GM21367 (cell line): ENCODE measurements at regions not wholly inside any gene's neighbourhood (a gene's known extent, or its start where the extent isn't known, plus 50 kb on each side); places are given as distances from the start of the nearest gene placed in this dataset.

Experiments
- ATAC-seq: cut with Tn5 transposase; IDR thresholded peaks from one replicate; pipeline ENCODE4 v1.9.1; 2021; ENCODE audit not compliant: unreplicated experiment

GRCh38 chr13:47628666-47629065 is 372.4 kb downstream of the SUCLA2 start:
- ATAC-seq: no peak

GRCh38 chr13:47623862-47624261 is 377.2 kb downstream of the SUCLA2 start:
- ATAC-seq: no peak

GRCh38 chr13:47621931-47622330 is 379.1 kb downstream of the SUCLA2 start:
- ATAC-seq: no peak

GRCh38 chr13:47611664-47612288 is 389.3 kb downstream of the SUCLA2 start:
- ATAC-seq: no peak

GRCh38 chr13:47610687-47611086 is 390.4 kb downstream of the SUCLA2 start:
- ATAC-seq: no peak

- ATAC-seq: no peak
These were observed 397.7 kb downstream of the SUCLA2 start for GRCh38 chr13:47603365-47603764.

- ATAC-seq: no peak
These were observed 402.6 kb downstream of the SUCLA2 start for GRCh38 chr13:47598340-47598911.

- no peak for ATAC-seq
These were observed 406.2 kb downstream of the SUCLA2 start for GRCh38 chr13:47594833-47595232.

GRCh38 chr13:47592256-47592655 is 408.8 kb downstream of the SUCLA2 start:
- ATAC-seq: no peak

- ATAC-seq: no peak
These were observed 412.4 kb downstream of the SUCLA2 start for GRCh38 chr13:47588676-47589075.

GRCh38 chr13:47572375-47572774 is 428.7 kb downstream of the SUCLA2 start:
- ATAC-seq: no peak

GRCh38 chr13:47564041-47564440 is 437.0 kb downstream of the SUCLA2 start:
- no peak for ATAC-seq

GRCh38 chr13:47556703-47557102 is 444.4 kb downstream of the SUCLA2 start:
- ATAC-seq: no peak

- ATAC-seq: no peak
These were observed 445.8 kb downstream of the SUCLA2 start for GRCh38 chr13:47555235-47555634.

- no peak for ATAC-seq
These were observed 447.6 kb downstream of the SUCLA2 start for GRCh38 chr13:47553329-47553977.

GRCh38 chr13:47549219-47549752 is 451.8 kb downstream of the SUCLA2 start:
- ATAC-seq: no peak

- ATAC-seq: no peak
These were observed 452.7 kb downstream of the SUCLA2 start for GRCh38 chr13:47548294-47548840.

GRCh38 chr13:47546391-47547225 is 454.5 kb downstream of the SUCLA2 start:
- no peak for ATAC-seq

- ATAC-seq: no peak
These were observed 455.7 kb downstream of the SUCLA2 start for GRCh38 chr13:47545201-47546024.

GRCh38 chr13:47539317-47539716 is 461.8 kb downstream of the SUCLA2 start:
- ATAC-seq: no peak
